ENCODE measurements at regions not wholly inside any gene's neighbourhood (a gene's known extent, or its start where the extent isn't known, plus 50 kb on each side); places are given as distances from the start of the nearest gene placed in this dataset.

- H3K4me1 ChIP-seq (ENCODE audit: control insufficient read depth, insufficient read depth, low read length): peaks cover 3% of the 10 kb centered on the region; the same call in 1 of the 2 replicates
- no peaks in the 10 kb centered on the region; the same call in 1 of the 2 replicates for H3K9me3 ChIP-seq (ENCODE audit: control insufficient read depth, insufficient read depth, low read depth, low read length)
- no peak for TF ChIP-seq TCF7L2 (IDR thresholded peaks at IDR 0.05; ENCODE audit: low read depth, low read length)
- TF ChIP-seq SIN3A (IDR thresholded peaks at IDR 0.05; ENCODE audit: borderline replicate concordance, insufficient read depth, low read depth, low read length): no peak
- TF ChIP-seq CTCF (IDR thresholded peaks at IDR 0.05): no peak
- no peak for TF ChIP-seq REST (IDR thresholded peaks at IDR 0.05; ENCODE audit: insufficient read depth in 1 of 2, low read depth in 2 of 2, low read length in 1 of 2)
- TF ChIP-seq POLR2AphosphoS5 (IDR thresholded peaks at IDR 0.05; ENCODE audit: low read depth, low read length): no peak
- H3K27ac ChIP-seq (ENCODE audit: low read length): no peak overlapping the region
- no peak overlapping the region for H3K4me3 ChIP-seq (ENCODE audit: low read depth in 2 of 2, low read length in 2 of 2)
- CTCF ChIA-PET: no interaction called here
- no peaks in the 10 kb centered on the region for H3K27me3 ChIP-seq (ENCODE audit: control insufficient read depth, insufficient read depth, low read length)
- POLR2A ChIA-PET: no interaction called here
- DNase-seq (ENCODE audit: low read depth, low spot score) (no peak), ATAC-seq (no peak)
- H3K36me3 ChIP-seq (ENCODE audit: control insufficient read depth, insufficient read depth, low read length): no peaks in the 10 kb centered on the region
- in situ Hi-C loops (cut with HindIII; ENCODE audit: low pct_unique_long_range_greater_than_20kb, low sequenced_read_pairs): no loop called here
- intact Hi-C loops (cut with micrococcal nuclease; ENCODE audit: unreplicated experiment): no loop called here
- BruUV-seq (replicated peaks): no TSS peak
These were observed 425.9 kb downstream of the HTR1B start for GRCh38 chr6:77037439-77037838.

- intact Hi-C loops (cut with micrococcal nuclease; ENCODE audit: unreplicated experiment): no loop called here
- Histone ChIP-seq H3K9me3 (ENCODE audit: control insufficient read depth, insufficient read depth, low read depth, low read length) (no peaks in the 10 kb centered on the region), H3K4me1 (ENCODE audit: control insufficient read depth, insufficient read depth, low read length) (peaks cover 3% of the 10 kb centered on the region; the same call in 1 of the 2 replicates), H3K27me3 (ENCODE audit: control insufficient read depth, insufficient read depth, low read length) (no peaks in the 10 kb centered on the region), H3K36me3 (ENCODE audit: control insufficient read depth, insufficient read depth, low read length) (no peaks in the 10 kb centered on the region), H3K27ac (ENCODE audit: low read length) (no peak overlapping the region), H3K4me3 (ENCODE audit: low read depth in 2 of 2, low read length in 2 of 2) (no peak overlapping the region)
- ATAC-seq: no peak
- in situ Hi-C loops (cut with HindIII; ENCODE audit: low pct_unique_long_range_greater_than_20kb, low sequenced_read_pairs): no loop called here
- no TSS peak for BruUV-seq (replicated peaks)
- TF ChIP-seq POLR2AphosphoS5 (IDR thresholded peaks at IDR 0.05; ENCODE audit: low read depth, low read length) (no peak), CTCF (IDR thresholded peaks at IDR 0.05) (no peak), SIN3A (IDR thresholded peaks at IDR 0.05; ENCODE audit: borderline replicate concordance, insufficient read depth, low read depth, low read length) (no peak), TCF7L2 (IDR thresholded peaks at IDR 0.05; ENCODE audit: low read depth, low read length) (no peak), REST (IDR thresholded peaks at IDR 0.05; ENCODE audit: insufficient read depth in 1 of 2, low read depth in 2 of 2, low read length in 1 of 2) (no peak)
- DNase-seq (ENCODE audit: low read depth, low spot score): no peak
- ChIA-PET CTCF (no interaction called here), POLR2A (no interaction called here)
These were observed 426.9 kb downstream of the HTR1B start for GRCh38 chr6:77036400-77036799.

Measured in Panc1 (cell line).